HG02852 (cell line): ENCODE measurements at regions not wholly inside any gene's neighbourhood (a gene's known extent, or its start where the extent isn't known, plus 50 kb on each side); places are given as distances from the start of the nearest gene placed in this dataset.

Source experiments
- ATAC-seq: cut with Tn5 transposase; IDR thresholded peaks from one replicate; pipeline ENCODE4 v1.9.1; 2021; ENCODE audit warnings: mild to moderate bottlenecking, moderate library complexity; ENCODE audit not compliant: unreplicated experiment

DNA sequence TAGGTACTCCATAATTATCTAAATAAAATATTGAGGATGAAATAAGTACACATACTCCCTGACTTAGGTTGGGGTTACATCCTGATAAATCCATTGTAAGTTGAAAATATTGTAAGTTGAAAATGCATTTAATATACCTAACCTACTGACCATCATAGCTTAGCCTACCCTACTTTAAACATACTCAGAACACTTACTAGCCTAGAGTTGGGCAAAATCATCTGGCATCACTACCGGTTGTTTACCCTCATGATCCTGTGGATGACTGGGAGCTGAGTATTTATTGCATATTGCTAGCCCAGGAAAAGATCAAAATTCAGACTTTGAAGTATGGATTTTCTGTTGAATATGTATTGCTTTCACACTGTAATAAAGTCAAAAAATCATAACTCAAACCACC is 467.3 kb downstream of the C6orf118 start:
- ATAC-seq = no peak

GRCh38 chr6:164838068-164838615 is 471.3 kb downstream of the C6orf118 start:
- ATAC-seq = no peak

GRCh38 chr6:164836486-164836885 is 472.9 kb downstream of the C6orf118 start:
- ATAC-seq = no peak

DNA sequence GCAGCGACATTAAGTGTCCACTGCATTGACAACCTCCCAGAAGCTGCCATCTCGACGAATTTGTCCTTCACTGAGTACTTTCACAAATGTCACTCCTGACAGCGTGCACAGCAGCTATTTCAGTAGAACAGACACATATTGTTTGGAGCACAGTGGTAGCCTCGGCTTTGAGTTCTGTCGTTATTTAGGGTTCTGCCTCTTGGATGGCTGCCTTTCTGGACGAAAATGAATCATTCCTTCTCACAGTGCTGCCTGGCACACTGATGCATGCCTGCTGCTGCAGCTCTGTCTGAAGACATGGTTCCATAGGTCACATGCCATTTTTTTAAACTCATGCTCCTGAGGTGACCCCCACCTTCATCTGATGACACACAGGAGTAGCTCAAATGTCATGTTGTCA is 477.0 kb downstream of the C6orf118 start:
- no peak for ATAC-seq

DNA sequence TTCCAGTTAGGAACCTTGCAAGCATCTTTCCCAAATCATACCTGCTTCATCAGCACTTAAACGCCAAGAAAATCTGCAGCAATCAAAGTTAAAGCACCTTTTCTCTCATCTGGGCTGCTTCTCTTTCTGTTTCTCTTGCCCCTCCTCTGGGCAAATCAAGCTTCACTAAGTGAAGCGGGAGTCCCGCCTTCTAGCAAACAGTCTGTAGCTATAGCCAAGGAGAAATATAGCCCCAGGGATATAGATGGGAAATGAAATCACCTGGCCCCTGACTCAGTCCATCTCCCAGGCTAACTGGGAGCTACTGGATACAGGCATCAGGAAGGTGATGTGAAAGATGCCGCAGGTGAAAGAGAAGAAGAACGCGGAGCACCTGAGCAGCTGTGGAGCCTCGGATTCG is 481.9 kb downstream of the C6orf118 start:
- ATAC-seq = no peak

- ATAC-seq = no peak
Measured at GRCh38 chr6:164826831-164827468, 482.5 kb downstream of the C6orf118 start.

DNA sequence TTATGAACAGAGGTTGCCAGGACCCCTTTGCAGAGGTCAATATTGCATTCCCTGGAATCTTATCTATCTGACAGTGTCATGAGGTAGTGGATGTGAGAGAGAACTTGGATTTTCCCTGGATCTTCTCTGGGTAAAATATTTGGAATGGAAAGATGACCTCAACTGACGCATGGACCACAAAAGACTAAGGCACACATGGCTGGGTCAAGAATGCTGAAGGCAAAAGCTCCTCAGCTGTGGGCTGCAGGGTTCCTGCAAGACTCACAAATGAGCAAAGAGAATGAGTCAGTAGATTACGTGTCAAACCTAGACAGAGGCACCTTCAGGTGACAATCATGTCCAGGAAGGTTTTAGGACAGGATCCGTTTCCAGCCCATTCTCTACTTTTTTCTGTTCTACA is 484.0 kb downstream of the C6orf118 start:
- ATAC-seq = no peak

GRCh38 chr6:164817662-164818061 is 491.7 kb downstream of the C6orf118 start:
- no peak for ATAC-seq

- ATAC-seq = no peak
Measured at GRCh38 chr6:164812706-164813105, 496.7 kb downstream of the C6orf118 start.

- no peak for ATAC-seq
Measured at GRCh38 chr6:164807125-164807524, 502.3 kb downstream of the C6orf118 start.

DNA sequence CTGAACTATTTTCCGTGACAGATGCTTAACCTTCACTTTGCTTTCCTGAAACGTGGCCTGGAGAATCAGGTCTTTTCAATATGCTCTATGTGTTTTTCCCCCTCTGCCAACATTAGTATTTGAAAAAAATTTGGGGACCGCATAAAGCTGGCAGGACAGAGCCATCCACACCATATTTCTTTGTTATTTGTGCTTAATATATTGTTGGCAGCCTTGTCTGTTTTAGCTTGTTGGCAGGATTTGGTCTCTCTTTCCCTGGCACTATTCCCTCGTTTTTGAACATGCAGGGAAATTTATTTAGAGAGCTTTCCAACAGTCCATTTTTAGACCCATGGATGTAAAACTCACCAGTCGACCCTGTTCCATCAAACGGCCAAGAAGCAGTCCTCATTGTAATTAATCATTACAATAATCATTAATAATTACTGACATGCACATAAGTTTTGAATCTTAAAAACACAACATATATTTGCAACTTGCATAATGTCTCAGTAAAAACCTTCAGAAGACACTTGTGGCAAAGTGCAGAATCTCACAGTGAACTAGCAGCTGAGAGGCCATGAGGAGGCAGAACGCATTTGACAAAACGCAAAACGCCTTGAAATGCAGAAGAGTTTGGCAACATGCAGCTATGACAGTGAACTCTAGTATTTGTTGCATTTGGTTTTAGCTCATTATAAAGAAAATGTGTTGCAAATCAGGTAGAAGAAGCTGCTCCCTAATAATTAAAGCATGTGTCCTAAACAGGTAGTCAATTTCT is 514.2 kb downstream of the C6orf118 start:
- no peak for ATAC-seq

- ATAC-seq = no peak
Measured at GRCh38 chr6:164792666-164793065, 516.7 kb downstream of the C6orf118 start.

DNA sequence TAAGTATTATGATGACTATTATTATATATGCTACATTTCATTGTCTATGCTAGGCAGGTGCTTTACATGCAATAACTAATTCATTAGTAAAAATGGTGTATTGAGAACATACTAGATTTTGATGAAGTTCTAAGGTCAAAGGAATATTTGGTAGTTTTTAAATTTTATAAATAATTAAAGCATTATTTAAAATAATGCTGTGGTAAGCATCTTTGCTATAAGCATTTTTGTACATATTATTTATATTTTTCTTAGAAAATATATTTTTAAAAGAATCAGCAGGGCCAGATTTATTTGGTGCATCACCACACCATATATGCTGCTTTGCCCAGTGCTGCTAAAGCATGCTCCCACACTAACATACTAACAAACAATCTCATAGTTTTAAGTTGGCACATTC is 517.9 kb downstream of the C6orf118 start:
- no peak for ATAC-seq

- no peak for ATAC-seq
Measured at GRCh38 chr6:164763788-164764187, 545.6 kb downstream of the C6orf118 start.

DNA sequence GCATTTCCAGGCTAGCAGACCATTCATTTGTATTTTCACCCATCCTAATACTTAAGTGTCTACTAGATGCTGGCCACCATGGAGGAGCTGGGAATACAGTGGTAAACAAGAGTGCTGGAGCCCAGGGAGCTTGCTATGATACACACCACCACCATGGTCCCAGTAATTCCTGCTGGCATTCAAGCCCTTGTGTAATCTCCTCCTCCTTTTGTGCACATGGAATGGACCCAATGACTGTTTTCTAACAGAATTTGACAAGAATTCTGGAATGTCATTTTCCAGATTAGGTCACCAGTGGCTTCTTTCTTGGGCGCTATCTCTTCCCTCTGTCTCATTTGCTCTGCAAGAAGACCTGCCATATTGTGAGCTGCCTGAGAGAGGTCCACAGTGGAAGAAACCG is 552.0 kb downstream of the C6orf118 start:
- no peak for ATAC-seq

GRCh38 chr6:164756723-164757122 is 552.7 kb downstream of the C6orf118 start:
- no peak for ATAC-seq

GRCh38 chr6:164756142-164756541 is 553.3 kb downstream of the C6orf118 start:
- ATAC-seq = no peak

DNA sequence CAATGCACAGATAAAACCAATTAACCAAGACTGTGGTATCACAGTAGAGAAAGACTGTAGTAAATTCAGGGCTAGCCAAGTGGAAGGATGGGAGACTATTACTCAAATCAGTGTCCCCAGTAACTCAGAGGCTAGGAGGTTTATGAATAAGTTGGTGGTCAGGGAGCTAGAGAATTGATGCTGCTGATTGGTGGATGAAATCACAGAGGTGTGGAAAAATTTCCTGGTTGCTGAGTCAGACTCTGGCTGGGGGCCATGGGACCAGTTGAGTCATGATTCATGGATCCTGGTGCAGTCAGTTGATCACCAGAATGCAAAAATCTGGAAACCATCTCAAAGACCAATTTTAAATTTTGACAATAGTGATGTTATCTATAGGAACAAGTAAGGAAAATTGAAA is 555.9 kb downstream of the C6orf118 start:
- no peak for ATAC-seq

DNA sequence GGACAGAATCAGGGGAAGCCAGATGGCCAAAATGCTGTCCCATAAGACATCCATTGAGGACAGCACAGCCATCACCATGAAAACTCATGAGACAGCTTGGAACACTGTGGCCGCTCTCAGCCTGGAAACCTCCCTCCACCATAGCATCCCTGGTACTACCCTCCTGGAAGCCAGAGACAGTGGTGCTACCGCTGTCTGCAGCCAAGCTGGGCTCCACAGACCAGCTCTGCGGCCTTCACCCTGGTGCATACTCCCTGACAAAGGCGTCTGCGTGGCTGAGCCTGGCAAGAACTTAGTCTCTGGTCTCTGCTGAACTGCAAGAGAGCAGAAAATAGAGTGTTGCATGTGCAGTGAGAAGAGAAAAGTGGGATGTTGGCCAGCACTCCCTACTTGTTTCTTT is 558.0 kb downstream of the C6orf118 start:
- no peak for ATAC-seq

DNA sequence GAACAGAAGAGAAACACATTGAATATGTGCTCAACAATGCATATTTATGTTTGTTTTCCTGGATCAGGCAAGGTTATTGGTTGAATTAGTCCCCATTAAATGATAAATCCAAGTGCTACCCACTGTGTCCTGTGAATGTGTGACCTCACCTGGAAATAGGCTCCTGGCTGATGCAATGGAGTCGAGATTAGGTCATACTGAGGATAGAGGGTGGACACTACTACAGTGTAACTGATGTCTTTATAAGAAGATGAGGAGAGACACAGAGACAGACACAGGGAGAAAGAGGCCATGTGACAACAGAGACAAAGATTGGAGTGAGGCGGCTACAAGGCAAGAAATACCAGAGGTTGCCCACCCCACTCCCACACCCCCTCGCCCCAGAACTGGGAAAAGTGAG is 559.3 kb downstream of the C6orf118 start:
- no peak for ATAC-seq

DNA sequence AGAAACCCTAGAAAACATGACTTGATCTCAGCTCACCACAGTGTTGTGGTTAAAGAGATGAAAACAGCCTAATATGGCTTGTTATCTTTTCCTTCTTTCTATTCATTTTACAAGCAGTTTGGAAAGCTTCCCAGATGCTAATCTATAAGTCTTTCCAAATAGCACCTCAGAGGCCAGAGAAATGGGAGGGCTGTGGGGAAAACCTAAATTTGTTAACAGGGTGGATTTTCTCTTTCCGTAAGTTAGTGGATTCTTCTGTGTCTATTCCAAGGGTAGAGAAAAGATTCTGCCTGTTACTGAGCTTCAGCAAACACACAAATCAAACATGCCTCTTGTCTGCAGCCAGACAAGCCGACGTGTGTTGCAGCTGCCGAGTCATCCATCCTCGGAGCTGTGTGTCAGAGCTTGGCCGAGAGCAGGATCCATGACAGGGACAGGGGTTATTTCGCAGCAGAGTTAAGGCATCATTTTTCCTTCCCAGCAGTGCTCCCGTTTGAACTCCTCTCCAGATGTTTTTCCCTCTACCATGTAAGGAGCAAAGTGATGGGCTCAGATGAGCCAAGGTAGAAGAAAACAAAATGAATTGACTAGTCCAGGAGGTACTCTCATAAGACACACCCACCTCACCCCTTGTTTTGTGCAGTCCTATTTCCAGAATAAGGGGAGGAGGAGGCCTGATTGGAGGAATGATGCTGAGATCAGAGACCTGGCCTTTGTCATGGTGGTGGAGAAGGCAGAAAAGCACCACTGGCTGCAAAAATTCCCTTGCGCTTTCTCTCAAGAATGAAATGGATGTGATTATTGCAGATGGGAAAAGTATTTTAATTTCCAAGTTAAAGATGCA is 560.0 kb downstream of the C6orf118 start:
- no peak for ATAC-seq
